Fibroblast of mammary gland (primary cell): ENCODE measurements at regions not wholly inside any gene's neighbourhood (a gene's known extent, or its start where the extent isn't known, plus 50 kb on each side); places are given as distances from the start of the nearest gene placed in this dataset.

Source experiments
- DNase-seq: peaks from one replicate; pipeline ENCODE4 v3.0.0-alpha.2; 2010; ENCODE audit warnings: low read depth
- H3K4me3 ChIP-seq: 2 replicates; pipeline ENCODE4 v1.5.1; 2011; ENCODE audit warnings: low read depth, mild to moderate bottlenecking, low read length, moderate library complexity; ENCODE audit not compliant: control insufficient read depth
- TF ChIP-seq, protein P1 (sequence below): conservative IDR thresholded peaks from 2 replicates; pipeline ENCODE4 v1.5.1; 2011; ENCODE audit warnings: low read depth, low read length, inconsistent platforms; ENCODE audit not compliant: control insufficient read depth, insufficient read depth

DNA sequence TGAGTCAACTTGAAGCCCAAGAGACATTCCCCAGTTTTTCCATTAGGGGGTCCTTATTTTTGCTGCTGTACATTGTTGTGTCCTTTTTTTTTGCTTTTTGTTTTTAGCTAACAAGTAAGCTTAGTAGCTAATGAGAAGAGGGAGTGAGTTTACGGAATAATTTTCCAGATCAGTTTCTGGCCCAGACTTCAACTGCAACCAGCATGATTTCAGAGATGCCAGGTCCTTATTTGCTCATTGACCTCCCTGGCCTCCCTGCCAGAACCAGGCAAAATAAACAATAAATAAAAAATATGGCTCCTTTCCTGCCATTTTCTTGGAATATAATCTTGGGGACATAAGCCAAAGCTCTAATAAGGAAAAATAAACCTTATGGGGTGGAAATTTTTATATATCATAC, 185.9 kb downstream of the FAT3 start:
- DNase-seq = no peak
- no peak overlapping the region for H3K4me3 ChIP-seq
- TF ChIP-seq, protein P1, sequence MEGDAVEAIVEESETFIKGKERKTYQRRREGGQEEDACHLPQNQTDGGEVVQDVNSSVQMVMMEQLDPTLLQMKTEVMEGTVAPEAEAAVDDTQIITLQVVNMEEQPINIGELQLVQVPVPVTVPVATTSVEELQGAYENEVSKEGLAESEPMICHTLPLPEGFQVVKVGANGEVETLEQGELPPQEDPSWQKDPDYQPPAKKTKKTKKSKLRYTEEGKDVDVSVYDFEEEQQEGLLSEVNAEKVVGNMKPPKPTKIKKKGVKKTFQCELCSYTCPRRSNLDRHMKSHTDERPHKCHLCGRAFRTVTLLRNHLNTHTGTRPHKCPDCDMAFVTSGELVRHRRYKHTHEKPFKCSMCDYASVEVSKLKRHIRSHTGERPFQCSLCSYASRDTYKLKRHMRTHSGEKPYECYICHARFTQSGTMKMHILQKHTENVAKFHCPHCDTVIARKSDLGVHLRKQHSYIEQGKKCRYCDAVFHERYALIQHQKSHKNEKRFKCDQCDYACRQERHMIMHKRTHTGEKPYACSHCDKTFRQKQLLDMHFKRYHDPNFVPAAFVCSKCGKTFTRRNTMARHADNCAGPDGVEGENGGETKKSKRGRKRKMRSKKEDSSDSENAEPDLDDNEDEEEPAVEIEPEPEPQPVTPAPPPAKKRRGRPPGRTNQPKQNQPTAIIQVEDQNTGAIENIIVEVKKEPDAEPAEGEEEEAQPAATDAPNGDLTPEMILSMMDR = no peak

DNA sequence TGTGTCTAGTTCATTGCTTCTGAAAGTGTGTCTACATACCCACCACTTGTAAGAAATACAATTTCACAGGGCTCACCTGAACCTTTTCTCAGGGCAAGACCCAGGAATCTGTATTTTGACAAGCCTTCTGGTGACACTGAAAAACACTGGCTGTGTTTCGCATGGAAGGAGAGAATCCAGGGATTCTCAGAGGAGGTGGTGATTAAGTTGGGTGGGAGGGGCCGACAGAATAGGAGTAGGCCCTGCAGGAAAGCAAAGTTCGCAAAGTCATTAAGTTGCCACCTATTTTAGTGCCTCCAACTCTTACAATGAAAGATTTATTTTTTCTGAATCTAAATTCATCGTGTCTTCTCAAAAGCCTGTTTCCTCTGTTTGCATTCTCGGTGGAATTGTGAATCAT, 186.8 kb downstream of the FAT3 start:
- TF ChIP-seq, protein P1 = no peak
- H3K4me3 ChIP-seq = no peak overlapping the region
- DNase-seq = no peak

DNA sequence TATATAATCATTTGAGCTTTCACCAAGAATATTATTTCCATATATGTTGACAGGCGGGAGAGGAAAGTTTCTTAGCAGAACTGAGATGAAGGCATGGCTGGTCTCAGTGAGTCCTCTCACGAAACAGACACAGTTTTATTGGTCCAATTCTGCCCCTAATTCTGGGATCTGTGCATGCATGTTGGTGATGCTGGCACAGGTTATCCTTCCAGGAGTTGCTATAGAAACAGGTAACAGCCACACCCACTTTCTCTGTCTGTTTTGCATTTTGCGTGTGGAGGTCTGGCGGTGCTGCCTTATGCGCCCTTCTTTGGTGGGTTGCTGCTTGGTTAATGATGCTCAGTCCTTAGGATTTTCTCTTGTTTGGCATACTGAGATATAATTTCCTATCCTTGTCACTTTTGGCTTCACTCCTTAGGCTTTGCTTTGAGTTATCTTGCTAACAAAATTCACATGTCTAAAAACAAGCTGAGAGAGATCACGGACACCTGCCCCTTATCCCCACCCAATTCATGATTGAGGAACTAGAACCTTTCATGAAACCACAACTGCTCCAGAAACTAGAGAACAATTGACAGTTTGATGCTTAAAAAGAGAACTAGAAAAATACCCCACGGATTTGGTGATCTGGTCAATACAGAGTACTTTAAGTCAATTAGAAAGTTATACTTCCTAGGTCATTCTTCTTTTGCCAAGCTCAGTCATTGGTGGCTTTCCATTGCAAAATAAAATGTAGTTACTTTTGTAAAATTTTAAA, 189.3 kb downstream of the FAT3 start:
- TF ChIP-seq, protein P1 = no peak
- H3K4me3 ChIP-seq = no peak overlapping the region
- DNase-seq = no peak

DNA sequence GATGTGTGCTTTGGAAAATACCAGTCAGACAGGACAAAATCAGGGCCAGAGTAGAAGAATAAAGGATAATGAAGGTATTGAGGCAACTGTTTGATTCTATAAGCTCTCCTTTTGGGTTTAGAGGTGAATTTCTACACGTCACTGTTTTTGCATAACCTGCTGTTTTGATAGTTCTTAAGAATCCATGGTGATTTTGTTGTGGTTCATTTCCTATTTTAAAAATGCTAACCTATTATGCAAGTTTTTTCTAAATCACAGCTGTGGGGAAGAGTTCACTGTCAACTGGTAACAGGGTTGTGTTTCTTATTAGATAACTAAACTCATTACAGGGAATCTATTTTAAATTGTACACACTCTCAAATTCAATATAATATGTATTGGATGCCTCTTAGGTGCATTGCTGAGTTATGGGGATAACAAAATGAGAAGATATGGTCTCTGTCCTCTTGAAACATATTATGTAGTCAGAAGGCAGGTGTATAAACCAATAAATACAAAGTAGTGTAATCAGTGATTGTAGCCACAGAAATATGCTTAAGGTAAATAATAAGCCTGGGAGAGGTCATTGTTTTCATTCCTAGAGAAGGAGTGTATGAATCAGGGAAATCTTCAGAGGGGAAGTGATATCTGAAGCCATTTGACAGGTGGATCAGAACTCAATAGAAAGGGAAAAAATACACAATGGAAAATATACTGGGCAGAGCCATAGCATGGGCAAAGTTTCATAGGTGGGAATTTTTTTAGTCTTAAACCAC, 192.5 kb downstream of the FAT3 start:
- no peak overlapping the region for H3K4me3 ChIP-seq
- TF ChIP-seq, protein P1 = no peak
- no peak for DNase-seq

DNA sequence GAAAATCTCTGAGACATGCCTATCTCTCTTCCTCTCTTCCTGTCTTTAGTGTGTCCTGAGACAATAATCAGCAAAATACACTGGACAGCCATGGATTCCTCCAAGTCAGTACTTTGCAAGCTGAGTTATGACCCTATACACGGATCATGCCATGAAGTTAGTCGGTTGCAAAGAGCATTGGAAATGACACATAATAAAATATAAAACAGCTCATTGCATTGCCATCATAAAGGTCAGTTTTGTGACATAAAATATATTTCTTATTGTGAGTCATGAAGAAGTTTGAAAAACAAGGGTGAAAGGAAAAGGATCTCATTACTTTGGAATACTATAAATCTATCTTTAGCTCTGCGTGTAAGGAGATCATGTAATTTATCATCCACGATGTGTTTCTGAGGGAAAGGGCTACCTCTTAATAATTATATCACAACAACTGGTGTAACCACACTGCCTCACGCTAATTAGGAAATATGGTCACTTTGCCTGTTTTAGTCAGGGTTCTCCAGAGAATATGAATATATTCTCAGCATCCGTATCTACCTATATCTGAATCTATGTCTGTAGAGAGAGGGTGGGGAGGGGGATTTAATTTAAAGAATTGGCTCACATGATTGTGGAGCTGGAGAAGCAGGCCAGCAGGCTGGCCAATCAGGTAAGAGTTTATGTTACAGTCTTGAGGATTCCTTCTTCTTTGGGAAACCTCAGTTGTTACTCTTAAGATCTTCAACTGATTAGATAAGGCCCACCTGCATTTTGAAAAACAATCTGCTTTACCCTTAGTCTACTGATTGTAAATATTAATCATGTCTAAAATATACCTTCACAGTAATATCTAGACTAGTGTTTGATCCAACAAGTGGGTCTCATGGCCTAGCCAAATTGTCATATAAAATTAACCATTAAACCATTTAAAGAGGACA, 198.8 kb downstream of the FAT3 start:
- no peak overlapping the region for H3K4me3 ChIP-seq
- no peak for DNase-seq
- TF ChIP-seq, protein P1 = no peak

DNA sequence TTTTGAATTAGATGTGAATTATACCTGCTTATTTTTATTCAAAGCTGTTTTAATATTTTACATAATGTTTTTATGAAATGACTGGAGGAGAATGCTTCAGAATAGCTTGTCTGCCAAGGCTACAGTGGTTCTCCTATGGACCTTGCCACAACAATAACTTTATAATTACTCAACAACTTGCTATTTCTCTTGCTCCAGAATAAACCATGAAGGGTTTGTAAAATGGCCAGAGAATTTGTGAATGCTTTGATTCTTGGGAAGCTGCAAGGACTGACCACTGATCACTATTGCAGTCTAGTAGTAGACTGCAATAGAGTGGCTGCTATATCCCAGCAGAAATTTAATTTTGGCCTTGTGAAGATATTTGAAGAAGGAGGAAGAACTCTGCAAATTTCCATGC, 199.7 kb downstream of the FAT3 start:
- TF ChIP-seq, protein P1 = no peak
- DNase-seq = no peak

More for the DNA sequence above, 199.7 kb downstream of the FAT3 start:
- H3K4me3 ChIP-seq = no peak overlapping the region
